ENCODE measurements at regions not wholly inside any gene's neighbourhood (a gene's known extent, or its start where the extent isn't known, plus 50 kb on each side); places are given as distances from the start of the nearest gene placed in this dataset.

DNA sequence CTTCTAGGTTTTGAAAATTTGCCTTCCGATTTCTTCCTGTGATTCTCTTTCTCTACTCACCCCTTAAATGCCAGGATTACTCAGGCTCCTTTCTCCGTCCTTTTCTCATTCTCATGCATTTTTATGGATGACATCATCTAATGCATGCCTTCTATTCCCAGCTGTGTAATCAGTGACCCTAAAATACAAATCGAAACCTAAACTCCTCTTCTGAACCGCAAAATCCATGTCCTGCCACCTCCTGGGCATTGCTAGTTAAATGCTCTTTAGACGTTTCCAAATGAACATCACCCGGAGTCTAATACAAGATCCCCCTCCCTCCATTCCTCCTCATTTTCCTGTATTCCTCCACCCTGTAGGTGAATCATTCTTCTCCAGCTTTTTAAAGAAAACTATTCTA is 1703.1 kb upstream of the FLRT2 start:
- TF ChIP-seq, protein P1, sequence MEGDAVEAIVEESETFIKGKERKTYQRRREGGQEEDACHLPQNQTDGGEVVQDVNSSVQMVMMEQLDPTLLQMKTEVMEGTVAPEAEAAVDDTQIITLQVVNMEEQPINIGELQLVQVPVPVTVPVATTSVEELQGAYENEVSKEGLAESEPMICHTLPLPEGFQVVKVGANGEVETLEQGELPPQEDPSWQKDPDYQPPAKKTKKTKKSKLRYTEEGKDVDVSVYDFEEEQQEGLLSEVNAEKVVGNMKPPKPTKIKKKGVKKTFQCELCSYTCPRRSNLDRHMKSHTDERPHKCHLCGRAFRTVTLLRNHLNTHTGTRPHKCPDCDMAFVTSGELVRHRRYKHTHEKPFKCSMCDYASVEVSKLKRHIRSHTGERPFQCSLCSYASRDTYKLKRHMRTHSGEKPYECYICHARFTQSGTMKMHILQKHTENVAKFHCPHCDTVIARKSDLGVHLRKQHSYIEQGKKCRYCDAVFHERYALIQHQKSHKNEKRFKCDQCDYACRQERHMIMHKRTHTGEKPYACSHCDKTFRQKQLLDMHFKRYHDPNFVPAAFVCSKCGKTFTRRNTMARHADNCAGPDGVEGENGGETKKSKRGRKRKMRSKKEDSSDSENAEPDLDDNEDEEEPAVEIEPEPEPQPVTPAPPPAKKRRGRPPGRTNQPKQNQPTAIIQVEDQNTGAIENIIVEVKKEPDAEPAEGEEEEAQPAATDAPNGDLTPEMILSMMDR (IDR thresholded peaks at IDR 0.05): no peak
- no peak for TF ChIP-seq POLR2A (IDR thresholded peaks at IDR 0.05)
- no peak for TF ChIP-seq POLR2AphosphoS5 (IDR thresholded peaks at IDR 0.05)
- TF ChIP-seq EP300 (IDR thresholded peaks at IDR 0.05): no peak

Measured in sigmoid colon (tissue), 4 donors.